HCT116 (cell line): ENCODE measurements at regions not wholly inside any gene's neighbourhood (a gene's known extent, or its start where the extent isn't known, plus 50 kb on each side); places are given as distances from the start of the nearest gene placed in this dataset.

ENCODE experiments used
- ATAC-seq: fragments of 200-7000 bp; cut with Tn5 transposase; 2 replicates; pipeline ENCODE4 v1.9.1; 2020; ENCODE audit warnings: mild to moderate bottlenecking, moderate library complexity
- BruUV-seq: library from RNA; stranded (reverse); fragments of 400-500 nt; replicated peaks from 2 replicates; lab custom pipeline; 2021; lab: Mats Ljungman, UMichigan
- CTCF ChIA-PET: fragments of 300-600 bp; sonication (Branson Sonifier 250); formaldehyde crosslinking; loops from one replicate; lab custom pipeline; 2021; ENCODE audit warnings: antibody characterized with exemption; lab: Charles Lee
- POLR2A ChIA-PET: fragments of 300-600, 350-600 bp; sonication (Branson Sonifier 250); formaldehyde crosslinking; loops from one replicate; lab custom pipeline; 2021; ENCODE audit warnings: antibody characterized with exemption; lab: Charles Lee
- RAD21 ChIA-PET, 2 experiments: fragments of 300-600 bp; sonication (Branson Sonifier 250); formaldehyde crosslinking; loops; one replicate each; lab custom pipeline; 2023; ENCODE audit warnings: low total read pairs in 2 of 2; ENCODE audit not compliant: uncharacterized antibody in 2 of 2, unreplicated experiment in 2 of 2, low non-redundant PET in 1 of 2; lab: Charles Lee
- DNase-seq: peaks from one replicate; pipeline ENCODE4 v3.0.0-alpha.2; 2010; ENCODE audit warnings: low read depth, low spot score
- H2AFZ ChIP-seq: fragments of 200-600 bp; shearing (Covaris generic), sonication (generic); 2 replicates; pipeline ENCODE4 v1.6.1; 2017; ENCODE audit warnings: low read depth, mixed run types, mixed read lengths, antibody characterized with exemption, low read length; ENCODE audit not compliant: poor library complexity, severe bottlenecking
- H3K27ac ChIP-seq: 2 replicates; pipeline ENCODE4 v1.5.1; 2012; ENCODE audit warnings: low read depth, low read length
- H3K27me3 ChIP-seq: fragments of 200-600 bp; sonication (generic); 2 replicates; pipeline ENCODE4 v1.6.1; 2016; ENCODE audit warnings: mixed run types, low read length, mixed read lengths; ENCODE audit not compliant: insufficient read depth
- H3K36me3 ChIP-seq, 2 experiments: fragments of 200-500 bp in 1 of 2; fragments of 200-600 bp in 1 of 2; sonication (Bioruptor generic) in 1 of 2; sonication (generic) in 1 of 2; 2 replicates each; pipeline versions ENCODE4 v1.5.1 to v1.6.1; 2014 to 2016; ENCODE audit warnings: low read length in 2 of 2, inconsistent platforms in 1 of 2, mixed read lengths in 1 of 2, mixed run types in 1 of 2; ENCODE audit not compliant: insufficient read depth in 2 of 2, control insufficient read depth in 1 of 2
- H3K4me1 ChIP-seq, 2 experiments: fragments of 200-600 bp in 1 of 2; sonication (generic) in 1 of 2; 2 replicates each; pipeline versions ENCODE4 v1.5.1 to v1.6.1; 2012 to 2017; ENCODE audit warnings: low read length in 2 of 2, inconsistent platforms in 1 of 2, mild to moderate bottlenecking in 1 of 2, mixed read lengths in 1 of 2, mixed run types in 1 of 2, moderate library complexity in 1 of 2; ENCODE audit not compliant: insufficient read depth in 2 of 2, control insufficient read depth in 1 of 2
- H3K4me2 ChIP-seq: fragments of 200-600 bp; sonication (generic); 2 replicates; pipeline ENCODE4 v1.6.1; 2017; ENCODE audit warnings: mixed run types, low read length, mixed read lengths
- H3K4me3 ChIP-seq, 2 experiments: fragments of 200-600 bp in 1 of 2; sonication (generic) in 1 of 2; replicated peaks in 1 of 2; 2 replicates each; pipeline ENCODE4 v1.5.1; 2011 to 2016; ENCODE audit warnings: low read length in 2 of 2, control low read depth in 1 of 2, low read depth in 1 of 2, mild to moderate bottlenecking in 1 of 2, mixed read lengths in 1 of 2, mixed run types in 1 of 2
- H3K79me2 ChIP-seq: fragments of 200-600 bp; sonication (generic); 2 replicates; pipeline ENCODE4 v1.6.1; 2017; ENCODE audit warnings: mild to moderate bottlenecking, mixed run types, low read length, moderate library complexity, mixed read lengths; ENCODE audit not compliant: insufficient read depth
- H3K9ac ChIP-seq: fragments of 200-600 bp; sonication (generic); 2 replicates; pipeline ENCODE4 v1.6.1; 2016; ENCODE audit warnings: low read length, mixed read lengths
- H3K9me2 ChIP-seq: fragments of 200-600 bp; sonication (generic), shearing (Covaris generic); 2 replicates; pipeline ENCODE4 v1.6.1; 2017; ENCODE audit warnings: mixed run types, mild to moderate bottlenecking, moderate library complexity; ENCODE audit not compliant: insufficient read depth
- H3K9me3 ChIP-seq, 2 experiments: fragments of 200-500 bp in 1 of 2; fragments of 200-600 bp in 1 of 2; sonication (Bioruptor generic) in 1 of 2; sonication (generic) in 1 of 2; 2 replicates each; pipeline ENCODE4 v1.6.1; 2014 to 2017; ENCODE audit warnings: low read length in 2 of 2, mixed read lengths in 2 of 2, inconsistent platforms in 1 of 2, low read depth in 1 of 2, mild to moderate bottlenecking in 1 of 2, mixed run types in 1 of 2, moderate library complexity in 1 of 2; ENCODE audit not compliant: control insufficient read depth in 1 of 2, insufficient read depth in 1 of 2
- H4K20me1 ChIP-seq: fragments of 200-600 bp; sonication (generic), shearing (Covaris generic); 2 replicates; pipeline ENCODE4 v1.6.1; 2017; ENCODE audit warnings: mixed run types, mild to moderate bottlenecking, moderate library complexity; ENCODE audit not compliant: insufficient read depth
- ATF3 ChIP-seq: IDR thresholded peaks from 2 replicates; pipeline ENCODE4 v1.6.1; 2012
- CEBPB ChIP-seq: IDR thresholded peaks from 2 replicates; pipeline ENCODE4 v1.6.1; 2012; ENCODE audit warnings: low read depth
- RAD21 ChIP-seq: IDR thresholded peaks from 2 replicates; pipeline ENCODE4 v1.6.1; 2012; ENCODE audit warnings: low read depth, mild to moderate bottlenecking
- REST ChIP-seq: IDR thresholded peaks from 2 replicates; pipeline ENCODE4 v1.6.1; 2012; ENCODE audit warnings: low read depth
- SP1 ChIP-seq: IDR thresholded peaks from 2 replicates; pipeline ENCODE4 v1.6.1; 2012; ENCODE audit warnings: low read depth
- TCF7L2 ChIP-seq: IDR thresholded peaks from 2 replicates; pipeline ENCODE4 v1.7.0; 2011; ENCODE audit warnings: borderline replicate concordance, inconsistent platforms; ENCODE audit not compliant: insufficient read depth, insufficient read length; ENCODE audit errors: extremely low read depth
- YY1 ChIP-seq: IDR thresholded peaks from 2 replicates; pipeline ENCODE4 v1.6.1; 2011; ENCODE audit warnings: low read length, low read depth, moderate library complexity, mild to moderate bottlenecking; ENCODE audit not compliant: insufficient replicate concordance; ENCODE audit errors: extremely low read depth
- intact Hi-C: fragments of 100-400 bp; cut with micrococcal nuclease; formaldehyde crosslinking; loops from 2 replicates; pipeline ENCODE4 v1.10.0; 2022

- H3K27me3 ChIP-seq = no peaks in the 10 kb centered on the region
- H3K9me2 ChIP-seq = no peaks in the 10 kb centered on the region
- no TSS peak for BruUV-seq
- DNase-seq (no peak), ATAC-seq (no peak)
- ChIA-PET POLR2A (no interaction called here), RAD21 (no interaction called here), CTCF (no interaction called here)
- TF ChIP-seq RAD21 (no peak), SP1 (no peak), ATF3 (no peak), TCF7L2 (no peak), CEBPB (no peak), YY1 (no peak), REST (no peak)
- no peaks in the 10 kb centered on the region for H3K36me3 ChIP-seq
- H3K79me2 ChIP-seq = no peaks in the 10 kb centered on the region
- H3K4me3 ChIP-seq = no peak overlapping the region
- H3K4me2 ChIP-seq = no peak overlapping the region
- peaks cover 20 to 25% of the 10 kb centered on the region in 2 experiments; a peak in 2 of 4 replicates for H3K9me3 ChIP-seq
- H4K20me1 ChIP-seq = no peaks in the 10 kb centered on the region
- no peaks in the 10 kb centered on the region for H3K4me1 ChIP-seq
- no peak overlapping the region for H2AFZ ChIP-seq
- H3K9ac ChIP-seq = no peak overlapping the region
- no peak overlapping the region for H3K27ac ChIP-seq
- intact Hi-C loops = no loop called here
Measured at GRCh38 chr14:87002776-87003175, 990.2 kb downstream of the GALC start.
